Upper lobe of left lung (tissue), 6 donors: ENCODE measurements at regions not wholly inside any gene's neighbourhood (a gene's known extent, or its start where the extent isn't known, plus 50 kb on each side); places are given as distances from the start of the nearest gene placed in this dataset.

Source experiments
- ATAC-seq, 2 donors: fragments of 200-7000 bp; cut with Tn5 transposase; one replicate each; pipeline ENCODE4 v1.9.1; 2022; ENCODE audit warnings: mild to moderate bottlenecking in 2 of 2, moderate library complexity in 2 of 2; ENCODE audit not compliant: low FRiP score in 2 of 2
- DNase-seq, 2 donors: peaks; one replicate each; pipeline ENCODE4 v3.0.0-alpha.2; 2019 to 2020
- H3K27ac ChIP-seq, 4 donors: fragments of 200-600 bp; sonication (generic); one replicate each; pipeline ENCODE4 v1.5.1; 2016 to 2019
- H3K27me3 ChIP-seq, 4 donors: fragments of 200-600 bp; sonication (generic); one replicate each; pipeline ENCODE4 v1.5.1; 2017 to 2019
- H3K36me3 ChIP-seq, 4 donors: fragments of 200-600 bp; sonication (generic); one replicate each; pipeline ENCODE4 v1.5.1; 2016 to 2019
- H3K4me1 ChIP-seq, 4 donors: fragments of 200-600 bp; sonication (generic); one replicate each; pipeline ENCODE4 v1.5.1; 2018 to 2019
- H3K4me3 ChIP-seq, 4 donors: fragments of 200-600 bp; sonication (generic); one replicate each; pipeline ENCODE4 v1.5.1; 2017 to 2019; ENCODE audit warnings: mild to moderate bottlenecking in 2 of 4, moderate library complexity in 1 of 4
- H3K9me3 ChIP-seq, 4 donors: fragments of 200-600 bp; sonication (generic); one replicate each; pipeline ENCODE4 v1.5.1; 2018 to 2019
- CTCF ChIP-seq, 6 experiments: fragments of 450-650 bp in 4 of 6; fragments of 200-600 bp in 2 of 6; sonication (generic) in 2 of 6; IDR thresholded peaks; one replicate each; pipeline ENCODE4 v1.5.1; 2016 to 2019; ENCODE audit warnings: antibody characterized with exemption in 6 of 6
- EP300 ChIP-seq, 4 donors: sonication (generic); formaldehyde crosslinking; IDR thresholded peaks; one replicate each; pipeline ENCODE4 v1.5.1; 2017; ENCODE audit warnings: antibody characterized with exemption in 4 of 4, control low read depth in 2 of 4
- POLR2A ChIP-seq, 4 donors: fragments of 450-650 bp; IDR thresholded peaks; one replicate each; pipeline ENCODE4 v1.5.1; 2016 to 2017; ENCODE audit warnings: antibody characterized with exemption in 4 of 4, mild to moderate bottlenecking in 2 of 4
- POLR2AphosphoS5 ChIP-seq, 2 donors: sonication (generic); formaldehyde crosslinking; IDR thresholded peaks; one replicate each; pipeline ENCODE4 v1.5.1; 2017; ENCODE audit warnings: antibody characterized with exemption in 2 of 2
- WGBS, 2 donors: methylation state at CpG; one replicate each; pipeline ENCODE4 v1.1.5; 2017 to 2018; 5-methylcytosine and 5-hydroxymethylcytosine counted together
- donor health status: DM: no; HTN: no; CAD: no; lungs with moderate emphysema.
- donor health status: DM: no; HTN: yes; CAD: no; lungs with severe emphysema.

GRCh38 chr18:47603158-47603557, 327.3 kb downstream of the SMAD2 start:
- Histone ChIP-seq H3K9me3 (no peaks in the 10 kb centered on the region), H3K4me1 (peaks cover 0 to 14% (median 3%) of the 10 kb centered on the region in 4 donors), H3K4me3 (no peak overlapping the region), H3K27me3 (no peaks in the 10 kb centered on the region), H3K27ac (no peak overlapping the region), H3K36me3 (no peaks in the 10 kb centered on the region)
- 80 to 94% methylated on average over 1 of the region's 1 CpG for WGBS, 2 donors
- ATAC-seq: no peak
- no peak for TF ChIP-seq POLR2AphosphoS5 (IDR thresholded peaks at IDR 0.05)
- TF ChIP-seq POLR2A (IDR thresholded peaks at IDR 0.05): no peak
- TF ChIP-seq CTCF (IDR thresholded peaks at IDR 0.05): no peak
- TF ChIP-seq EP300 (IDR thresholded peaks at IDR 0.05): no peak
- no peak for DNase-seq

GRCh38 chr18:47602273-47602897, 328.1 kb downstream of the SMAD2 start:
- no peaks in the 10 kb centered on the region for H3K9me3 ChIP-seq
- TF ChIP-seq POLR2AphosphoS5 (IDR thresholded peaks at IDR 0.05) (no peak), EP300 (IDR thresholded peaks at IDR 0.05) (no peak), CTCF (IDR thresholded peaks at IDR 0.05) (no peak), POLR2A (IDR thresholded peaks at IDR 0.05) (no peak)
- no peak overlapping the region for H3K4me3 ChIP-seq
- 83 to 87% methylated on average over 8 to 10 of the region's 11 CpGs for WGBS, 2 donors
- H3K36me3 ChIP-seq: no peaks in the 10 kb centered on the region
- H3K27me3 ChIP-seq: no peaks in the 10 kb centered on the region
- H3K4me1 ChIP-seq: peaks cover 0 to 14% (median 3%) of the 10 kb centered on the region in 4 donors
- peak in 1 of 2 donors; percentile 23 for ATAC-seq
- H3K27ac ChIP-seq: no peak overlapping the region
- peak in 1 of 2 donors; percentile 14 for DNase-seq

- Histone ChIP-seq H3K36me3 (no peaks in the 10 kb centered on the region), H3K27me3 (no peaks in the 10 kb centered on the region), H3K27ac (no peak overlapping the region), H3K4me3 (no peak overlapping the region), H3K9me3 (no peaks in the 10 kb centered on the region), H3K4me1 (peaks cover 0 to 14% (median 3%) of the 10 kb centered on the region in 4 donors)
- no peak for DNase-seq
- ATAC-seq: no peak
- no peak for TF ChIP-seq POLR2A (IDR thresholded peaks at IDR 0.05)
- no peak for TF ChIP-seq EP300 (IDR thresholded peaks at IDR 0.05)
- TF ChIP-seq CTCF (IDR thresholded peaks at IDR 0.05): no peak
- no peak for TF ChIP-seq POLR2AphosphoS5 (IDR thresholded peaks at IDR 0.05)
- WGBS, 2 donors: 74 to 76% methylated on average over 13 of the region's 13 CpGs
Measured at GRCh38 chr18:47601581-47602272, 328.7 kb downstream of the SMAD2 start.

GRCh38 chr18:47595831-47596501, 334.5 kb downstream of the SMAD2 start:
- DNase-seq (no peak), ATAC-seq (no peak)
- Histone ChIP-seq H3K4me1 (no peaks in the 10 kb centered on the region), H3K36me3 (no peaks in the 10 kb centered on the region), H3K27me3 (peaks cover 0 to 3% (median 0%) of the 10 kb centered on the region in 4 donors), H3K4me3 (no peak overlapping the region), H3K27ac (no peak overlapping the region), H3K9me3 (no peaks in the 10 kb centered on the region)
- 8 to 13% methylated on average over 2 of the region's 2 CpGs for WGBS, 2 donors
- TF ChIP-seq CTCF (IDR thresholded peaks at IDR 0.05) (peak in 3 of 6 experiments; percentile 34 to 51 (median 39)), POLR2A (IDR thresholded peaks at IDR 0.05) (no peak)
